Adrenal gland (tissue), 9 donors: ENCODE measurements at regions not wholly inside any gene's neighbourhood (a gene's known extent, or its start where the extent isn't known, plus 50 kb on each side); places are given as distances from the start of the nearest gene placed in this dataset.

Experiments used
- DNase-seq, 7 donors: peaks; one replicate each; pipeline ENCODE4 v3.0.0-alpha.2; 2019 to 2020
- H3K27ac ChIP-seq, 5 donors: fragments of 200-600 bp; sonication (generic) in 4 of 5; 1 replicate in 3 of 5; 2 replicates in 2 of 5; pipeline versions ENCODE4 v1.5.1 to v1.8.0; 2016 to 2020; ENCODE audit warnings: mild to moderate bottlenecking in 1 of 5
- H3K27me3 ChIP-seq: fragments of 200-600 bp; 2 replicates; pipeline ENCODE4 v1.8.0; 2021
- H3K36me3 ChIP-seq, 2 donors: fragments of 200-600 bp; replicated peaks in 1 of 2; 1 replicate in 1 of 2; 2 replicates in 1 of 2; pipeline versions ENCODE4 v1.5.1 to v1.8.0; 2018 to 2022
- H3K4me1 ChIP-seq, 2 donors: fragments of 200-600 bp; replicated peaks in 1 of 2; 1 replicate in 1 of 2; 2 replicates in 1 of 2; pipeline versions ENCODE4 v1.5.1 to v1.8.0; 2018 to 2021
- H3K4me3 ChIP-seq, 4 donors: fragments of 200-600 bp; sonication (generic) in 3 of 4; one replicate each; pipeline ENCODE4 v1.5.1; 2016 to 2018
- H3K9me3 ChIP-seq, 3 donors: fragments of 200-600 bp; sonication (generic) in 1 of 3; replicated peaks in 1 of 3; 1 replicate in 2 of 3; 2 replicates in 1 of 3; pipeline versions ENCODE4 v1.5.1 to v1.8.0; 2016 to 2021
- CTCF ChIP-seq, 6 experiments: fragments of 450-650 bp in 4 of 6; fragments of 200-600 bp in 2 of 6; sonication (generic) in 1 of 6; IDR thresholded peaks; 1 replicate in 5 of 6; 2 replicates in 1 of 6; pipeline versions ENCODE4 v1.5.1 to v1.8.0; 2016 to 2021; ENCODE audit warnings: antibody characterized with exemption in 6 of 6, mild to moderate bottlenecking in 2 of 6, moderate library complexity in 1 of 6
- POLR2A ChIP-seq, 2 donors: fragments of 450-650 bp; IDR thresholded peaks; one replicate each; pipeline ENCODE4 v1.6.1; 2017; ENCODE audit warnings: antibody characterized with exemption in 2 of 2, mild to moderate bottlenecking in 2 of 2, moderate library complexity in 1 of 2
- WGBS, 4 donors: extraction: QIAGEN DNeasy Blood & Tissue Kit in 2 of 4; methylation state at CpG; one replicate each; pipeline versions ENCODE4 v1.1.5 to v1.1.7; 2013 to 2017; 5-methylcytosine and 5-hydroxymethylcytosine counted together
- intact Hi-C, 2 donors: fragments of 100-400 bp; cut with DNase I; formaldehyde crosslinking; loops; one replicate each; pipeline versions ENCODE4 v1.14.1 to v1.15.0; 2022 to 2023
- donor health status: healthy with polysubstance abuse.
- donor health status: Bipolar disorder and iron deficiency.
- donor health status: DM: yes; HTN: yes; CAD: no.
- donor health status: DM: no; HTN: no; CAD: no.
- donor health status: DM: no; HTN: no; CAD: no.

- Histone ChIP-seq H3K4me1 (no peaks in the 10 kb centered on the region), H3K27ac (no peak overlapping the region), H3K9me3 (no peaks in the 10 kb centered on the region), H3K27me3 (no peaks in the 10 kb centered on the region), H3K36me3 (no peaks in the 10 kb centered on the region), H3K4me3 (no peak overlapping the region)
- intact Hi-C loops: no loop called here
- DNase-seq: no peak
- 71 to 87% (median 78%) methylated on average over 3 of the region's 3 CpGs for WGBS, 4 donors
- TF ChIP-seq POLR2A (IDR thresholded peaks at IDR 0.05) (no peak), CTCF (IDR thresholded peaks at IDR 0.05) (no peak)
These were observed 243.1 kb upstream of the PREP start for GRCh38 chr6:105645958-105646357.

- intact Hi-C loops: no loop called here
- H3K27ac ChIP-seq: no peak overlapping the region
- 82 to 100% (median 87%) methylated on average over 1 of the region's 1 CpG for WGBS, 4 donors
These were observed 242.3 kb upstream of the PREP start for GRCh38 chr6:105645156-105645555.

GRCh38 chr6:105644691-105645090, 241.8 kb upstream of the PREP start:
- intact Hi-C loops: no loop called here
- Histone ChIP-seq H3K27me3 (no peaks in the 10 kb centered on the region), H3K9me3 (no peaks in the 10 kb centered on the region), H3K4me1 (no peaks in the 10 kb centered on the region), H3K36me3 (no peaks in the 10 kb centered on the region), H3K27ac (no peak overlapping the region), H3K4me3 (no peak overlapping the region)
- no peak for TF ChIP-seq CTCF (IDR thresholded peaks at IDR 0.05)
- TF ChIP-seq POLR2A (IDR thresholded peaks at IDR 0.05): no peak
- 49 to 76% (median 64%) methylated on average over 3 of the region's 3 CpGs for WGBS, 4 donors
- no peak for DNase-seq

More at GRCh38 chr6:105645156-105645555, 242.3 kb upstream of the PREP start:
- TF ChIP-seq POLR2A (IDR thresholded peaks at IDR 0.05) (no peak), CTCF (IDR thresholded peaks at IDR 0.05) (no peak)
- Histone ChIP-seq H3K36me3 (no peaks in the 10 kb centered on the region), H3K4me1 (no peaks in the 10 kb centered on the region), H3K9me3 (no peaks in the 10 kb centered on the region), H3K27me3 (no peaks in the 10 kb centered on the region), H3K4me3 (no peak overlapping the region)
- DNase-seq: no peak

DNA sequence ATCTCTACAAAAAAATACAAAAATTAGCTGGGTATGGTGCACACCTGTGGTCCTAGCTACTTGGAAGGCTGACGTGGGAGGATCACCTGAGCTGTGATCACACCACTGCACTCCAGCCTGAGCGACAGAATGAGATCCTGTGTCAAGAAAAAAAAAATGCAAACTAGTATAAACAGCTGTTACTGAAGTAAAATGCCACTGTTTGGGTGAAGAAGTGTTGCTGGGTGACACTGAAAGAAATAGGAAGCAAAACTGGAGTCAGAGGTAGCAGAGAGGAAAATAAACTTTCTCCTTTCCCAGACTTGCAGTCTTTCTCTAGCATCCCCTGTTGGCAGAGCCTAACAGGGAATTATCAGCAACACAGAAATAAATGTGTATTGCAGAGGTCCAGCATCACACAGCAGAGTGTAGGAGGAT, 241.2 kb upstream of the PREP start:
- no peak for DNase-seq
- Histone ChIP-seq H3K9me3 (no peaks in the 10 kb centered on the region), H3K4me3 (no peak overlapping the region), H3K27ac (no peak overlapping the region), H3K4me1 (no peaks in the 10 kb centered on the region), H3K36me3 (no peaks in the 10 kb centered on the region), H3K27me3 (no peaks in the 10 kb centered on the region)
- intact Hi-C loops: no loop called here
- TF ChIP-seq POLR2A (IDR thresholded peaks at IDR 0.05): no peak
- no peak for TF ChIP-seq CTCF (IDR thresholded peaks at IDR 0.05)
- 67 to 80% (median 72%) methylated on average over 2 of the region's 2 CpGs for WGBS, 4 donors
